ENCODE measurements at regions not wholly inside any gene's neighbourhood (a gene's known extent, or its start where the extent isn't known, plus 50 kb on each side); places are given as distances from the start of the nearest gene placed in this dataset.

DNA sequence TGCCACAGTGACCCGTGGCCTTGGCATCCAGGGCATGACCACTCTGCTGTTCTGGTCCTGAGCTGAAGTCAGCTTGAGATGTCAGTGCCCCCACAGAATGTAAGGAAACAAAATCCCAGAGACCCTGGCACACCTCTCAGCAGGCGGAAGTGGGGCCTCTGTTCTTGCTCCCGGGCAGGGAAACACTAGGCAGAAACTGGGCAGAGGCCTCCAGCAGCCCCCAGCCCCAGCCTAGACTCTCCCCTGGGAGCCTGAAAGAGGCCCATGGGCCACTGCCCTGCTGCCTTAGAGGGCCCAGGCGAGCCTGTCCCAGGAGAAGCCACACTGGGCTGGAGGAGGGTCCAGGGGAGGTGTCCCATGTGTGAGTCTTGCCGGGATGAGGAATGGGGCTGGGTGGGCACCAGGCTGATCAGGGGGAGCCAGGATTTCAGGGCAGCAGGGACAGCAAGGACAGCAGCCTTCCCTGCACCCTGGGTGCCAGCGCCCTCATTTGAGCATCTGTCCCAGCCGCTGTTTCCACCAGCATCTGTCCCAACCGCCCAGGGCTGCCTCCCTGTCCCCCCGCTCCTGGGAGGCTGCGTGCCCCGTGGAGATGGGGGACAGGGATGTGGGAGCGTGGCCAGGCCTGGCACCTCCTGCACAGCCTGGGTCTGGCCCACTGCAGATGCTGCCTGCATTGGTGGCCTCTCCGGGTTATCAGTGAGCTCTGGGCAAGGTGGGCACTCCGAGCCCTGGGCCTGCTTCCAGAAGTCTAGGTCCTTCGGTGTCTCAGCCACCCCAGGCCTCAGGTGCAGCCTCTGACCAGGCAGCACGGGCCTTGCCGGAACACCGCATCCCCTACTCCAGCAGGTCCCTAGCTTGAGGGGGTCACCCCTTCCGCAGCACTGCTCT, 1072.4 kb downstream of the BRD1 start:
- no peak for DNase-seq

DNA sequence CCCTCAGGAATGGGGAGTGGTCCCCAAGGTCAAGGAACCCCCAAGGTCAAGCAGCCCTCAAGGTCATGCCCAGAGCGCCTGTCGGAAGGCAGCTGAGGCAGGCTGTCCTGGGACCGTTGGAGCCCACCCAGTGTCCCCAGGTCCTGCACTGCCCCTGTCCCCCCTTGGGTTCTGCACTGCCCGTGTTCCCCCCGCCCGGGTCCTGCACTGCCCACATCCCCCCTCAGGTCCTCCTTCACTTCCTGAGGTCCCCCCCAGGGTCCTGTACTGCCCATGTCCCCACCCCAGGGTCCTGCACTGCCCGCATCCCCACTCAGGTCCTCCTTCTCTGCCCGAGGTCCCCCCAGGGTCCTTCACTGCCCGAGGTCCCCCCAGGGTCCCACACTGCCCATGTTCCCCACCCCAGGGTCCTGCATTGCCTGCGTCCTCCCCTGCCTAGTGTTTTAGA, 1073.0 kb downstream of the BRD1 start:
- no peak for DNase-seq

DNA sequence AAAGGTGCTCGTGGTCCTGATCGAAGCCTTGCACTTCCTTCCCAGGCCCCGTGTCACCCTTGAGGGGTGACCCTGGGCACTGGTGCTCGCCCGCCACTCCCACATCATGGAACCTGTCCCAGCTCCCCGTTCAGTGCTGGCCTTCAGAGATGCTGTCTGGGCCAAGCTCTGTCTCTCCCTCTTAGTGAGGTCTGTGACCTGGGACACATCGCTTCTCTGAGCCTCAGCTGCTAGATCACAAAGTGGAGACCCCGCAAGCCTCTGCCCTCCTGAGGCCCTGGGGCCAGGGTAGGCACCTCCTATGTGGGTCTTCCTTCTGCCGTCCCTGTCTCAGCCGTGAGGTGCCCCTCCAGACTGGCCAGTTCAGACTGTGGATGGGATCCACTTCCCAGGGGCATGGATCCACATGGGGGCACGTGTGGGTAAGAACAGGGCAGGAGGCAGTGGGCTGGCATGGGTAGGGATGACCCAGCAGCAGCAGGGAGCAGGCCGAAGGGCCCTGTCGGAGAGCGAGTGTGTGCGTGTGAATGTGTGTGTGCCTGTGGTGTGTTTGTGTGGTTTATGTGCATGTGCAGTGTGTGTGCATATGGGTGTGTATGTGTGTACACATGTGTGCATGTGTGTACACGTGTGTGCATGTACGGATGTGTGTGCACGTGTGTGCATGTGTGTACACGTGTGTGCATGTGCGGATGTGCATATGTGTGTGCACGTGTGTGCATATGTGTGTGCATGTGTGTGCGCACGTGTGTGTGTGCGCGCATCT, 1073.7 kb downstream of the BRD1 start:
- DNase-seq, result no peak

DNA sequence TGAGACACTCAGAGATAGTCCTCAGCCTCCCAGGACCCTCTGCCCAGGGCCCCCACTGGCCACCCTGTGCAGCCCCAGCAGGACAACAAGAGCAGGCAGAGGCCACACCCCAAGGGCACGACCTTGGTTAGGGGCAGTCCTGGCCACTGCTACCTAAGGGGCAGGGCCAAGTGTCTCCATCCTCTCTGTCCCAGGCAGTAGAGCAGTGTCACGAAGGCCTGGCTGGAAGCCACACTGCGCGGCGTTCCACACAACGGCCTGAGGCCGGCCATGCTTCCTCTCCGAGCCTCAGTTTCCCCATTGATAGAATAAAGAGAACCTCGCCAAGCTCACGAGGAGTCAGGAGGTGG, 1074.3 kb downstream of the BRD1 start:
- DNase-seq, result no peak

DNA sequence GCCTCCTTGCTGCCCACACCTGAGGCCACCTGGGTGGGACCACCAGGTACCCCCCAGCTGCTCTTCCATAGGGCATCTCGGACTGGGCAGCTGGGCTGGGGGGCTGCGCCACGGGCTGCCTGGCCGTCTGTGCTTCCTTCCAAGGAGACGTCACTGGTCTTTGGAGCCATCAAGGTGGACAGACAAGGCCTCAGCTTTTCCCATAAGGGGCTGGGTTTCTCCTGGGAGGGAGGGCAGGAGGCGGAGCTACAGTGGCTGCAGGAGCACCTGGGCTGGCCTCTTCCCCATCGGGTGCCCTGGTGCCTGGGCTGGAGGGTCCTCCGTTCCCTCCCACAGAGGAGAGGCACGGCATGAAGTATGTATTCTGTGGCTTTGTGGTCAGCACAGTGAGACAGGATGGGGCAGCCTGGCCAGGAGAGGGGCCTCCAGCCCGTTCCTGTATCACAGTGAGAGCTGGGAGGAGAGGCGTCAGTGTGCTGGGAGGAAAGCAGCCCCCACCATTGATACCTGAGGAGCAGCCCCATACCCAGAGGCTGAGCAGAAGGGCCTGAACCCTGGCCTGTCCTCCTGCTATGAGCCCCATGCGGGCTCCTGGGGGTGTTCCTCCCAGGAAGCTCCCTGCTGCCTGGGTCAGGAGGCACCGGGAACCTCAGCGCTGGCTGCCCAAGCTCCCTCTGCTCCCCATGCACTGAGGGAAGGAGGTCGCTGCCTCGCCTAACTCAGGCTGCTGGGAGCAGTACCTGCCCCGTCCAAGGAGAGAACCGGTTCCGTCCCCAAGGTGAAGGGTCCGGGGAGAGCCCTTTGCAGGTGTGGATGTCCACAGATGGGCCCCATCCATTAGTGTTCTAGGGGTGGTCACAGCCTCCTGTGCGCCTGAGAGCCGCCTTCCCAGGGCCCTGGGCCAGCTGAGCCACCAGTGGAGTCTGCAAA, 1075.0 kb downstream of the BRD1 start:
- DNase-seq, result no peak

DNA sequence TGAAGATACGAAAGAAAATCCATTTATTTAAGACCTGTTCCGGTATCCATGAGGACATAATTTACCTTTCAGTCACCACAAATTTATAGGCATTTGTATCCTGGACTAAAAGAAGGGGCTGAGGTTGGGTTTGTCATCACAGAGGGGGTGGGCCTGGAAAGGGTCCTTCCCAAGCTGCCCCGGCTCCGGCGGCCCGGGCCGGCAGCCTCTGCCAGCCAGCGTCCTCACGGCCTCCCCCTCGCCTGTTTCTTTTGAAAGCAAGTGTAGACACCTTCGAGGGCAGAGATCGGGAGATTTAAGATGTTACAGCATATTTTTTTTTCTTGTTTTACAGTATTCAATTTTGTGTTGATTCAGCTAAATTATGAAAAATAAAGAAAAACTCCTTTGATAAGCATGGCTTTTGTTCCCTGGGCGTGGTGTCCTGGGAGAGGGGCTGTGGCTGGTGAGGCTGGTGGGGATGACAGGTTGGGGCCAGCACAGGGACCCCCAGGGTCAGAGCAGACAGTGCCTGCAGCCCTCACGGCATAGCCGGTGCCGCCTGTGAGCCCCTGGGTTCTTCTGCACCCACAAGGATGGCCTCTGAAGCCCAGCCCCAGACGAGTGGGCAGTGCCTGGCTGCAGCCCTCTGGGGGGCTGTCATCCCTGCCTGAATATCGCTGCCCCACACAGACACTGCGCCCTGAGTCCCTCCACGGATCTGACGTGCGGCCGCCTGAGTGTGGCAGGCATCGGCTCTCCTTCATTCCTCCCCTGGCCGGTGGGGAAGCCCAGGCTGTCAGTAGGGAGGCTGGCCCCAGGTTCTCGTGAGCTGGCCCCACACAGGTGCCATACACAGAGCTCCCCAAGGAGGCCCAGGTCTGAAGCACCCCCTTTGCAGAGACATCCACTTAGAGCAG, 1075.9 kb downstream of the BRD1 start:
- DNase-seq, result no peak

DNA sequence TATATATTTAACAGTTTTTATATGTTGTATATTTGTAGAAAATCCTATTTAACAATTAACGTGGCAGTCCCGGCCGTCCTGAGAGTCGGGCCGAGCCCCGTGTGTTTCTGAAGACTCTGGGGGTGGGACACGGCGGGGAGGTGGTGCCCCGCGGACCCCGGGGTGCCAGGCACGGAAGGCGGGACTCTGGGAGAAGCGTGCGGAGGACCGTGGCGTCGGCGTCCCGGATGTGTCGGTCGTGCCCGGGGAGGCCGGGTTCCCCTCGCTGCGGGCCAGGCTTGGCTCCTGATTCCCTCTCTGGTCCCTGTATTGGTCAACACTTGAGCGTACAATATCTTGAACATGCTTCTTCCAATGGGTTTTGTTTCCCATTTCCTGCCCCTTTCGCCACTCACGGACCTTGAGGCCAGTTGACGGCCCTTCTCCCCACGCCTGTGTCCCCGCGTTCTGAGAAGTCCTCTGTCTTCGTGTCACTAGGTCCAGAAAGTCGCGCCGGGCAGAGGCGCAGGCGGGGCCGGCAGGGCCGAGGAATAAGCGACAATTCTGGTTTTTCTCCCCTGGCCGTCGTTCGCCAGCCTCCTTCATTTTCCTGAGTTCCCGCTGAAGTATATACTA, 1076.7 kb downstream of the BRD1 start:
- no peak for DNase-seq

DNA sequence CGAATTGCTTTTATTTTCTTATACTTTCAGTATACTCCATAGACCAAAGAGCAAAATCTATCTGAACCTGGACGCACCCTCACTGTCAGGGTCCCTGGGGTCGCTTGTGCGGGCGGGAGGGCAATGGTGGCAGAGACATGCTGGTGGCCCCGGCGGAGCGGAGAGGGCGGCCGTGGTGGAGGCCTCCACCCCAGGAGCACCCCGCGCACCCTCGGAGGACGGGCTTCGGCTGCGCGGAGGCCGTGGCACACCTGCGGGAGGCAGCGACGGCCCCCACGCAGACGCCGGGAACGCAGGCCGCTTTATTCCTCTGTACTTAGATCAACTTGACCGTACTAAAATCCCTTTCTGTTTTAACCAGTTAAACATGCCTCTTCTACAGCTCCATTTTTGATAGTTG, 1077.4 kb downstream of the BRD1 start:
- no peak for DNase-seq

DNA sequence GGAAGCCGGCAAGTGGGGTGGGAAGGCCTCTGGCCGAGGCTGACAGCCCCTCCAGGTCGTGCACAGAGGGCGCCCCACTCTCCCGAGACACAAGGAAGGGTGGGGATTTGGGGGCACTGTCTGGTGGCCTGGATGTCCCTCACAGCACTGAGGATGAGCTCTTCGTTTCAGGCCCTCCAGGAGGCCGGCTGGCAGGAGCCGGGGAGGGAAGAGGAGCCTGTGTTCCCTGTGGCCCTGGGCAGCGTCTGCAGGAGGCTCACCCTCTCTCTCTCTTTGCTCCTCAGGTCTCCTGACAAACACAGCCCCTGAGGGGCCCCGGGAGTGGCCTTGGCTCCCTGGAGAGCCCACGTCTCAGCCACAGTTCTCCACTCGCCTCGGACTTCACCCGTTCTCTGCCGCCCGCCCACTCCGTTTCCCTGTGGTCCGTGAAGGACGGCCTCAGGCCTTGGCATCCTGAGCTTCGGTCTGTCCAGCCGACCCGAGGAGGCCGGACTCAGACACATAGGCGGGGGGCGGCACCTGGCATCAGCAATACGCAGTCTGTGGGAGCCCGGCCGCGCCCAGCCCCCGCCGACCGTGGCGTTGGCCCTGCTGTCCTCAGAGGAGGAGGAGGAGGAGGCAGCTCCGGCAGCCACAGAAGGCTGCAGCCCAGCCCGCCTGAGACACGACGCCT, 1078.0 kb downstream of the BRD1 start:
- no peak for DNase-seq

DNA sequence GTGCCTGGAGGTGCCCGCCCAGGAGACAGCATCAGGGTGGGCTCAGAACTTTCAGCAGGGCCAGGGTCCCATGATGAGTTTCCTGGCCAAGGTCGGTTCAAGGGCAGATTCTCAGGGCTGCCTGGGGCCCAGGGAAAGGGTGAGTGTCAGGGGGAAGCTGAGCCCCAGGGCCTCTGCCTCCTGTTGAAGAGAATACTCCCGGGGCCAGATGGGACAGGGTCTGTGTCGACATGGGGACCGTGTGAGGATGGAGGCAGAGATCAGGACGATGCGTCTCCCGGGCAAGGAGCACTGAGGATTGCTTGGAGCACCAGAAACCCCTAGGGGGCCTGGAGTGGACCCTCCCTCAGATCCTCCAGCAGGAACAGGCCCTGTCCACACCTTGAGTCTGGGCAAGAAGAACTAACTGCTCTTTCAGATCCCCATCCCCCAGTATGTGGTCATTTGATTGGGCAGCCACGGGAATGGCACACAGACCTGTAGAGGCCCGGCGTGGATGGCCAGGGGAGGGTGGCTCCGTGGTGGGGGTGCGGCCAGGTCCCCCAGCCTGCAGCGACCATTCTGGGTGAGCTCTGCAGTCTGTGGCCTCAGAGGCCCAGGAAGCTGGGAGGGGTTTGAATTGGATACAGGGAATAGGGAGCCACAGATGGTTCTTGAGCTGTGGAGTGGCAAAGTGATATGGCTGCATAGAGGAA, 1078.7 kb downstream of the BRD1 start:
- DNase-seq, result no peak

DNA sequence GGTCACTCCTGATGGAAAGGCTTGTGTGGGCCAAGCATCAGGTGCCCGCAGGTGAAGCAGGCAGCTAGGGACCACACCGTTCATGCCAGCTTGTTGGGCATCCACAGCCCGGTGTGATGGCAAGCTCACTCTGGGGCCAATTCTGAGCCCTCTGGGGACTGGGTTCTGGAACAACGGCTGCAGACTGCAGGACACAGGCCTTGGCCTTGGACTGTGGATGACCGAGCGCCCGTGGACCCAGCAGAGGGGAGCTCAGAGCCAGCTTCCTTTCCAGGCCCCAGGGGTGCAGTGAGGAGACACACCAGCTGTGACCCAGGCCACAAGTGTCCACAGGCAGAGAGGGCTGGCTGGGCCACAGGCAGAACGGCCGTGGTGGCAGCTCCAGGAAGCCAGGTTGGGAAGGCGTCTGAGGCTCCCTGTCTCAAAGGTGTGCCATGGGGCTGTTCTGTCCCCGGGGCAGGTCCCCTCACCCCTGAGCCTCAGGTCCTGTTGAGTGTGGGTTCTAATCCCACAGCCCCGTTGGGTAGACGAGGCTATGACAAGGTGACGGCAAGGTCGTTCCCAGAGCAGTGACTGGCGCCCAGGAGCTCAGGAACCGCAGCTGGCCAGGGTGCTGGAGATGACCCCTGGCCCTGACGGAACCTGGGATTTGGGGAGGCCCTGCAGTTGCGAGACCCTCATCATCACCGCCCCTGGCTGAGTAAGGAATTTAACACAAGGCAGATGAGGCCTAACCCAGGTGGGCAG, 1079.4 kb downstream of the BRD1 start:
- DNase-seq, result no peak

DNA sequence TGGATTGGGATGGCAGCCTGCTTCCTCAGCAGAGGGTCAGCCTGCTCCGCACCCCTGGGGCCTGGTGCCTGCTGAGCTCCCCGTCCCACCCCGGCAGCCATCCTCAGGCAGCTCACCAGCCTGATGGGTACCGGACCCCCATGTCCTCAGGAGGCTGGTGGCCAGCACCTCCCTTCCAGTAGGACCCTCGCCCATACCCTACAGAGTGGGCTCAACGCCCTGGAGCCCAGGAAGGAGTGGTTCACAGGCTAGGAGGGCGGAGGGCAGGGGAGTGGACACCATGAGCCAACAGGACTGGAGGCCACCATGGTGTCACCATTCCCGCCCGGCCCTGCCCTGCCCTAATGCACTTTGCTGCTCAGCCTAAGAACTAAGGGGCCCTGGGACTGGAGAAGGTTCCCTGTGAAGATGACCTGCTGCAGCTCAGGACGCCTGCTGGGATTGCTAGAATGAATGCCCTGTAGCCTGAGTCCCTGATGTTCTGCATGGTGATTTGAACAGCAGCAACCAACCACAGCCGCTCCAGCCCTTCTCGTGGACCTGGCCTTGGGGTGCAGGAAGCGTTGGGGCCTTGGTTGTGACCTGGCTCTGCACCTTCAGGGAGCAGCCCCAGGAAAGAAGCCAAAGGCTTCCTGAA, 1080.8 kb downstream of the BRD1 start:
- DNase-seq, result no peak

DNA sequence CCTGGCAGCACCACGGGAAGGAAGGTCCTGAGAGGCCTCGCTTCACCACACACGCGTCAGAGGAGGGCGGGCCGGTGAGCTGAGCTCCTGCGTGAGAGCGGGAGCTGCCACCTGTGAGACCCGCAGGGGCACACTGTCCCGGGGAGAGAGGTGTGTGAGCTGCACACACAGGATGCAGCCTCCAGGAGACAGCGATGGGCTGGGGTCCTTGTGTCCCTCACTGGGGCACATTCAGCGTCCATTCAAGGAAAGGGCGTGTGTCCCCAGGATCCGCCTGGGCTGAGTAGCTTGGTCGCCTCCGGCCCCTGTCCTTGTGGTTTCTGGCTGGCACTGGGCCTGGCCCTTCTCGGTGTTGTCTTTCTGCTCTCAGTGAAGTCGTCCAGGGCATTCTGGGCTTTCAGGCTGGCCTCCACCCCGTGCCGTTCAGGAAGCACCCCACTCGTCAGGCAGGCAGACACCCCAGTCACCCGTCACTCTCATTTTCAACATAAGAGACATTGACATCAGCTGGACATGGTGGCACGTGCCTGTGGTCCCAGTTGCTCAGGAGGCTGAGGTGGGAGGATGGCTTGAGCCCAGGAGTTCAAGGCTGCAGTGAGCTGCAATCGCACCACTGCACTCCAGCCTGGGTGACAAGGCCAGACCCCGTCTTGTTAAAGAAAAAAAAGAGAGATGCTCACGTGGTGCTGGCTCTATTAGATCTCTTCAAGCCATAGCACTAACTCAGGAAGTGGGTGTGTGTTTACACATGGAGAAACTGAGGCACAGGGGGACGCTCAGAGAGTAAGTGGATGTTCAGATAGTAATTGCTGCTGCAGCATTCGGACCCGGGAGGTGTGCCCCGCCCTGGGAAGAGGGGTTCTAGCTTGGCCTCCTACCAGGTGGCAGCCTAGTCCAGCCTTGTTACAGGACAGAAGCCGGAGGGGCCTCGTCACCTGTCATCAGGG, 1081.6 kb downstream of the BRD1 start:
- DNase-seq, result no peak

DNA sequence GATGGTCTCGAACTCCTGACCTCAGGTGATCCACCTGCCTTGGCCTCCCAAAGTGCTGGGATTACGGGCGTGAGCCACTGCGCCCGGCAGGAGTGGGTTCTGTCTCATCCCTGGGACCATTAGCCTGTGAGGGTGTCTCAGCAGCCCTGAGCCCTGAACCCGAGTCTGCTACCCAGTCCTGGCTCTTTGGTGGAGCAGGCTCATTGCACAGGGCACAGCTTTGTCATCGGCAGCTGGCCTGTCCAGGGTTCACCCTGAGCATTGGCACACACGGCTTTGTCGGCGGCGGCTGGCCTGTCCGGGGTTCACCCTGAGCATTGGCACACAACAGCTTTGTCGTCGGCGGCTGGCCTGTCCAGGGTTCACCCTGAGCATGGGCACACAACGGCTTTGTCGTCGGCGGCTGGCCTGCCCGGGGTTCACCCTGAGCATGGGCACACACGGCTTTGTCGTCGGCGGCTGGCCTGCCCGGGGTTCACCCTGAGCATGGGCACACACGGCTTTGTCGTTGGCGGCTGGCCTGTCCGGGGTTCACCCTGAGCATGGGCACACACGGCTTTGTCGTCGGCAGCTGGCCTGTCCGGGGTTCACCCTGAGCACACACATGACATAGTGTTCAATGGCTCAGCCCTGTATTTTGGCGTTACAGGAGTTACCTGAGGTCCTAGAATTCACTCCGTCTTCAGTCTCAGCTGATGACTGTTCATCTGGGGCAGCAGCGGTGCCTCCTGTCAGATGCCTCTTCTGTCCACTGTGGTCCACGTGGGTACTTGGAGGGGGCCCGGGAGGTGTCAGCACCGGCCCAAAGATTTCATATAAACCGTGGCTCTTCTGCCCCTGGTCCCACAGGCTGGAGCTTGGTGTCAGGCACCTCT, 1082.5 kb downstream of the BRD1 start:
- no peak for DNase-seq

DNA sequence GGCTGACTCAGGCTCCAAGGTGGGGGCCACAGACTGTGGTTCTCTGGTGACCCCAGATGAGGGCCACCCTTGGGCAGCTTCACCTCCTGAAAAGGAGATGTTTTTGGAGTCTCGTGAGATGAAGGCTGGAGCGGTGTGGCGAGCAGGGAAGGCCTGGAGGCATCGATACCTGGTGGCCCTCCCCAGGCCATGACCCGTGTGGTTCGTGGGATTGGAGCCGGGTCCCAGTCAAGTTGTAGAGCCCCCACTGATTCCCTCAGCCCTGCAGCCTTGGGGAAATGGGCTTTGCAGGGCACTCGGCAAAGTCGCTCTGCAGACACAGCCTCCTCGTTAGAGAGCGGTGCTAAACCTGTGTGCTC, 1083.4 kb downstream of the BRD1 start:
- no peak for DNase-seq

DNA sequence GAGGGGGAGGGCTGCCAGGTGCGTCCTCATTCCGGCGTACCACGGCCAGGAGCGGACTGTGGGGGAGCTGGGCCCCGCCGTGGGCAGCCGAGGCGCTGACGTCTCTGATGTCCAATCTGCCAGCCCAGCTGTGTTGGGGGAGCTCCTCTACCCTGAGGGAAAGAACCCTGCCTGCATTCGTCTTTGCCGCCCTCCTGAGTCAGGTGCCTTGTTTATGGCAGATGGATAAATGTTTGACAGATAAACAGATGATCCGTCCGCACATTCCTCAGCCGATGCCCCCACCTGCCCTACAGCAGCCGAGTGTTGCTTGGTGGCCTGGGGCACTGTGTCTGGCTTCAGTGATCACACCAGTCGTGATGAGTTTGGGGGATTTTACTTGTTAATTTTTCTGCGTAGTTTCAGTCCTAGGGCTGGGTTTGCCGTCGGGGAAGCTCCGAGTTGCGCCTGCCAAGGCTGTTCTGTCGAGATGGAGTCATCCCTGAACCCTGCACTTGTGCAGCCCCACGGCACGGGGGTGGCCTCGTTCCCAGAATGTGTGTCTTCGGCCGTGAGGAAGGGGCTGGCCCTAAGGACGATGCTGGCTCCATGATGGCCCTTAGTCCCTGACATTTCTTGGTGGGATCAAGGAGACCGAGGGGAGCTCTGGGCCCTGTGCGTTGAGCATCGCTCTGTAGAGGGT, 1083.9 kb downstream of the BRD1 start:
- DNase-seq, result no peak

Measured in stimulated activated CD4-positive, alpha-beta T cell treated with anti-CD3 and anti-CD28 coated beads, Interleukin-12 subunit alpha, Interleukin-12 subunit beta, amount 100 ng/mL, for 4 hours (primary cell).